HT1080 (cell line): ENCODE measurements at regions not wholly inside any gene's neighbourhood (a gene's known extent, or its start where the extent isn't known, plus 50 kb on each side); places are given as distances from the start of the nearest gene placed in this dataset.
"Not testable (repeated sequence)": the region's sequence is repeated elsewhere in the genome, so short reads cannot be mapped to it uniquely, and the experiment has no call there.

Experiments used
- DNase-seq: peaks from one replicate; pipeline ENCODE4 v3.0.0-alpha.2; 2015; ENCODE audit warnings: low read depth

DNA sequence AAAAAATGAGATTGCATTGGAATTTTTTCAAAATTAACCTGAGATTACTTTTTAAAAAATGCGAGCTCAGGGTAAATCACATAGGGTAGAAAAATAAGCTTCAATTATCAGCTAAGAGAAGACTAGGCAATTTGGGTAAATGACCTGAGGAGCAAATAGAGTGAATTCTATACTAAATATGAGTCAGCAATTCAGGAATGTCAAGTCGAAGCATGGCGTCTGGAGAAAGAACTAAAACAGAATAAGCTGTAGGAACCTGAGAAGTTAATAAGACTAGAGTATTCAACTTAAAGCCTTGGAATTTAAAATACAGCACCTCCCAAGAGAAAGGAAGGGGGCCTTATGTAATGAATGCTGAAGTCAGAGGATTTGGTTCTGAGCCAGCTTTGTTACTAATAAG lies 487.0 kb downstream of the SUCLG1 start:
- no peak for DNase-seq

DNA sequence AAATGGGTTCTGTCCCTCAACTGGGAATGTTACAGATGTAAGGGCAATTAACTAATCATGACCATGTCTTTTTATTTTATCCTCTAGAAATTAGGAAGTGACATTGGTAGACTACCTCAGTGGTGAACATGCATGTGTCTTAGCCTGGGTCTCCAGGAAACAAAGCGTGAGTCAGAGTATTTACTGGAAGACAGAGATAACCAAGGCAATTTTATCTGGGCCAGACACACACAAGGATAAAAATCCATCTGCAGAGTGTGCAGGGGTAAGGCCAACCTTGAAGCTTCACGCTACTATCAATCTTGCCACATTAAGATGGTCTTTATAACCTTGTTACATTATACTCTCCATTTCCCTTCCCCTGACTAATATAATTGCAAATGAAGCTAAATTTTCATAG lies 487.5 kb downstream of the SUCLG1 start:
- DNase-seq = peak; percentile 31

DNA sequence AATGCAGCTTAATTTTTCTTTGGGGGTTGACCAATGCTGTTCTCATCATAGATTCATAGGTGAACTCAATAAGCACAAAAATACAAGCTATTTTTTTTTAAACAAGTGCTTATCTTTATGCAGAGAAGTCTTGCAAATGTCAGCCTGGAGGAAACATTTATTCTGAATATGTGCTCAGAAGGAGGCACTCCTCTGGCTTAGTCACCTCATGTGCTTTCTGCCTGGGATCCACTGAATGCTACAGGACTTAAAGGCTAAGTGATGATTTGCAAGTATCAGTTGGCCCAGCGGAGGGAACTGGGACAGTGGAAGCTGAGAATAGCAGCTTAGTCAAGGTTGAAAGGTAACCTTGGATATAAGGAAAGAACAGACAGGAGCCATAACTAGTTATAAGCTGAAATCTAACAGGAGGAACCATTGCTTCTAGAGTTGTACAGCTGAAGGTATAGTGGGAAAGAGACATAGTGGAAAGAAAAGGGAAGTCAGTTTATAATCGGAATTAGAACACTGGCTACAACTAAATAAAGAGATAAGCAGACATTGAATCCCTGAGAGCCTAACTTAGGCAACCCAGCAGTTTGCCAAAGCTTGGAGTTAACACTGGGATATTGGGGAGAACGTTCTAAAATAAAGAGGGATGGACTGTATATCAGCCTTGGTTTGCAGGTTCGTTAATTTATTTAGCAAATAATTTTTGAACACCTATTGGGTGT lies 488.7 kb downstream of the SUCLG1 start:
- no peak for DNase-seq

DNA sequence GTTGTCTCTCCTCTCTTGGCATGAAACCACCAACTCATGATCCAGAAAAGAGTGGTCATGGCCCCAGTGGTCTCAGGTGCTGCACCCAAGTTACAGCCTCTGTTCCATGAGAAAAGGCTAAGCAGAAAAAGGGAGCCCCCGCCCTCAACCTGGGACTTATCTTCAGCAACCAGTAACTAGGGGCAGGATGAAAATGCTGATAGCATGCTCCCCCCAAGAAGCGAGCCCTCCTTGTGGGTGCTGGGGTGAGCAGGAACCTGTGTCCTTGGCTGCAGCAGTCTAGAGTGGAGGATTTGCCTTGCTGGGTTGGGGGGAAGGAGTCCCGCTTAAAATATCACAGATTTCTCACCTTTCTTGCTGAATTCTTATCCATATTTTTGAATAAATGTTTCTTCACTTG lies 490.0 kb downstream of the SUCLG1 start:
- DNase-seq = no peak

DNA sequence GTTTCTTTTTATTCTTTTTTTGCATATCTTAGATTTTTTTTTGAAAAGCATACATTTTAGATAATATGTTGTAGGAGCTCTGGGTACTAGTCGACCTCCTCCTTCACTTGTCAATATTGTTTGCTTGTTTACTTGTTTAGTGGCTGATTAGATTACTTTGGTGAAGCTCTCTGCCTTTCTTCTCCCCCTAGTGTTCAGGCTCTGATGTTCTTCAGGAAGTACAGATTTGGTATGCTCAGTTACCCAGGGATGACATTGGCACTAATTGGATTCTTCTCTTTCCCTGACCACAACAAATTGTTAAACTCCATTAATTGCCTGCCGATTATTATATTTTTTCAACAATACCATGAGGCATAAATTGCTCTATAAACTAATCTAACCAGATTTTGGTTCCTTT lies 491.2 kb downstream of the SUCLG1 start:
- DNase-seq = no peak

DNA sequence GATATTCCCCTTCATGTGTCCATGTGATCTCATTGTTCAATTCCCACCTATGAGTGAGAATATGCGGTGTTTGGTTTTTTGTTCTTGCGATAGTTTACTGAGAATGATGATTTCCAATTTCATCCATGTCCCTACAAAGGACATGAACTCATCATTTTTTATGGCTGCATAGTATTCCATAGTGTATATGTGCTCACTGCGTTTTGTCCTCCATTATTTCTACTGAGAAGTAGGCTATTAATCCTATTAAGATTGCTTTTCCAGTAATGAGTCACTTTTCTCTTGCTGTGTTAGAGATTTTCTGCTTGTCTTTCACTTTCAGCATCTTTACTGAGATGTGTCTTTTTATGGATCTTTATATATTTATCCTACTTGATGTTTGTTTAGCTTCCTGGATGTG lies 492.1 kb downstream of the SUCLG1 start:
- not testable (repeated sequence) for DNase-seq

DNA sequence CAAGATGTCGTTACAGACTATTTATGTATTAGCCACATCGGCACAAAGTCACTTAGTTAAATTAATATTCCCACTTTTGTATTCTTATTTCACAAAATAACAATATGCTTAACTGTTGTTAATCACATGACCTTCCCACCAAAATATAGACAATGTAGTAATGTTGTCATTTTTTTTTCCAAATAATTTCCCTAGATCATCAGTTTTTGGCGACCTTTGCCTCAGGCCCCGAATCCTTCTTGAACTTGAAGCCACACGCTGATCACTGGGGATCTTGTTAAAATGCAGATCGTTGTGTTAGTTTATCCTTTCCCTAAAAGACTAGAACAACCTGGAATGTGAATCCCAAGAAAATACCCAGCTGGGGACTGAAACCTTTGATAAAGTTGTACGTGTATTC lies 497.6 kb downstream of the SUCLG1 start:
- no peak for DNase-seq

DNA sequence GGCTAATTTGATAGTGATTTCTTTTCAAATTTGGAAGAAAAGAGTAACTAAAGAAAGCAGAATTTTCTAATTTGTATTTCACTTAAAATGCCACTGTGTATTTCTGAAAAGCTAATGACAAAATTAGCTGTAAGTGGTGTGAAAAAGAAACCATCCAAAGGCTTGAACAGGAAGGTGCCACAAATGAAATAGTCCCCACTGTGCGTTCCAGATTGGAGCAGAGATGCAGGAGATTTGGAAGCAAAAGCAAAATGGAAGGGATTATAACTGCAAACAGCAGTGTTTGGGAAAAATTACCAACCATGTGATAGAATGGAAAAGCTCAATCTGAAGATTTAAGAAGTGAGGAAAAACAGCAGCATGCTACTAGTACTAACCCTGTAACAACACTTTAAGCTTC lies 498.7 kb downstream of the SUCLG1 start:
- no peak for DNase-seq

DNA sequence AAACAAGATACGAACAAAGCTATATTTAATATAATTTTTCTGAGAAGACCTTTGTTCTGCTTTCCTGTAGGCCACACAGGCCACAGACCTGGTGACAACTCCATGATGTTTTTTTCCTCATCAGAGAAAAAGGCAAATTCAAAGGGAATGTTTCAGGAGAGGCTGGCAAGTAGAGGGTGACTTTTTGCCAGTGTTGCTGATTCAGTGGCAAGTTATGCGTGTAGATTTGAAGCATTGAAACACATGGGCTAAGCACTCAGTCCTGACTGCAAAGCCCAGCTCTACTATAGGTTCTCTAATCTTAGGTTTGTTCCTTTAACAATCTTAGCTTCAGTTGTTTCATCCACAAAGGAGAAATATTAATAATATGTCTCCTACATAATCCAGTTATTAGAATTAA lies 499.8 kb downstream of the SUCLG1 start:
- DNase-seq = peak; percentile 11

DNA sequence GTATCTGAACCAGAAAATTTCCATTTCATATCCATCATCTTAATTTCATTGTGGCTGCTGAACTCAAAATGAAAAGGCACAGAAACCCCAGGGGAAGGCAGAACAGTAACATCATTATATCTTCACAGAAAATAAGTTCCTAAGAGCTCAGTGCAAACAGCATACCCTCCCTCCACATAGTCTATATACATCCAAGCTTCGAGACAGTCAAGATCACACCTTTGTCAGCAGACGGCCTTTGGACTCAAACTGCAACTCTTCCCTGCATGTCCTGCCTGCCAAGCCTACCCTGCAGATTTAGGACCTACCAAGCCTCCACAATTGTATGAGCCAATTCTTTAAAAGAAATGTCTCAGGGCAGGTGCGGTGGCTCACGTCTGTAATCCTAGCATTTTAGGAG lies 502.1 kb downstream of the SUCLG1 start:
- DNase-seq = no peak

DNA sequence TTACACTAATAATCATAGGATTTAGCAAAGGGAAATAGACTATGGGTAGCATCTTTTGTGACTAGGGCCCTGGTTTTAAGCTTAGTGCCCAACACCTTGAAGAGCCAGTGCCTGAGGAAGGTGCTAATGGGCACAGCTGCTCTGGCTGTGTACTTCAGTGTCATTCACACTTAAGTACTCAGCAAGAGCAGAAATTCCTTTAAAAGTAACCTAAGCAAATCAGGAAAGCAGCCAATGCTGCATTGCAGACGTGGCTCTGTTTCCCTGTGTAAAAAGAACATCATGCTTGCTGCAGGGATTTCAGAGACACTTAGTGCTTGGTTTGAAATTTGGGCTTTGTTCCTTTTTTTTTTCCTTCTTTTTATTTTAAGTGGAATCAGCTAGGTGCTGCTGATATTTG lies 505.4 kb downstream of the SUCLG1 start:
- DNase-seq = no peak

DNA sequence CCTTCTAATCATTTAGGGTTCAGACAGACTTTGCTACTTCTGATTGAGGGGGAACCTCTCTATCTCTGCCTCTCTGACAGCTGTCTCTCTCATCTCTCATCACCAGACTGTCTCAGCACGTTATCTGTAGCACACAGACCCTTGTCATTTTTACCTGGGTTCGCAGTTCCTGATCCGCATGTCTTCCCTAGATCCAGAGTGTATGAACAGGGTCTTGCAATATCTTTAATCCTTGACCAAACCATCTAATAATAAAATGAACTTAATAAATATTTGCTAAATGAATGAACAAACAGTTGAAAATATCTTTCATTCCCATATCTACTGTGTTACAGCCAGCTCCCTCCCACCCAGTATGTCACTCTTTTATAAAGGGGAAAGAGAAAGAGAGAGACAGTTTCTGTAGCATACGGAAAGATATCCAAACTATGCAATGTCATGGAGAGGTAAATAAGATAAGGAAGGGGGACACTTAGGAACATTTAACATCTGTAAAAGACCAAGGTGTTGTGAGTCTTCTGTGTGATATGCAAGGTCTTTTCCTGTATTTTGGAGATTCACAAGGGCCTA lies 507.6 kb downstream of the SUCLG1 start:
- DNase-seq = no peak

DNA sequence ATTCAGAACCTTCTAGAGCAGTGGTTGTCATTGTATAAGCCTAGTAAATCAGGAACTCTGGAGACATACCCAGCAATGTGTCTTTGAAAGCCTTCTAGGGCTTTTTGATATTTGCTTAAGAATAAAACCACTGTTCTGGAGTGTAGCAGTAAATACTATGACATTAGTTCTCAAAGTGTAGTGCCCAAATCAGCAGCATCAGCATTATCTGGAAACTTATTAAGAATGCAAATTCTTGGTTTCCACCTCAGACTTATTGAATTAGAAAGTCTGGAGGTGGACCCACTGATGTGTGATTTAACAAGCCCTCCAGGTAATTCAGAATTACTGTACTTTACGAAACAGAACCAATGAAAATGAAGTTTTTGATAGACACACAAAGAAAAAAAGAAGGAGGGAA lies 509.7 kb downstream of the SUCLG1 start:
- DNase-seq = no peak

DNA sequence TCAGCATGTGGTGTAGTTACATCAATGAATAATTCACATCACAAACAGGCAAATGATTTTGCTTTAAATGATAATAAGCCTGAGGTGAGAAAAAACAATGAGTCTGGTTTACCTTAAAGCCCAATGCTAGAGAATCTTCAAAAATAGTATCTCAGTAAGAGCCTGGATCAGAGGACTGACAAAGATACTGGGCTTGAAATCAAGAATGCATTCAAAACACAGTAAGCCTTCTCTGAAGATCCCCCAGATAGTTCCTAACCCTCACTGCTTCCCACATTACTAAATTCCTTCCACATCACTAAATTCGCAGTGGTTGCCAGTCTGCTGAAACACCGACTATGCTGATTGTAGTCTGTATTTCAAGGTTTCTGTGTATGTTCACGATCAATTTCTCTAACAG lies 514.9 kb downstream of the SUCLG1 start:
- no peak for DNase-seq

DNA sequence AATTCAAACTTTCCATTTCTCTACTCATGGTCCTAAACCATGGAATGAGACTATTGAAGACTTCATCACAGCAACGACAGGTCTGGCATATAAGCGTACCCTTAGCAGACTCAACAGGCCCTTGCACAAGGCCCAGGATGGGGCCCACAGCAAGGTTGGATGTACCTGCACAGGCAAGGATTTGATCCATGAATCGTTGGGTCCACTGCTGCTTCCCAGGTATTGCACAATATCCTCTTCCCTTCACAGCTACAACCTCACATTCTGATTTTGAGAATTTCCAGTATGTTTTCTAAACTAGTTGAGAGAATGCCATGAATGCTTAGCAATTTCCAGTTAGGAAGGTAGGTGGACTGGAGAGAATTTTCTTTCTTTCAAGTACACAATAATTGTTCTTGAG lies 515.8 kb downstream of the SUCLG1 start:
- DNase-seq = no peak

DNA sequence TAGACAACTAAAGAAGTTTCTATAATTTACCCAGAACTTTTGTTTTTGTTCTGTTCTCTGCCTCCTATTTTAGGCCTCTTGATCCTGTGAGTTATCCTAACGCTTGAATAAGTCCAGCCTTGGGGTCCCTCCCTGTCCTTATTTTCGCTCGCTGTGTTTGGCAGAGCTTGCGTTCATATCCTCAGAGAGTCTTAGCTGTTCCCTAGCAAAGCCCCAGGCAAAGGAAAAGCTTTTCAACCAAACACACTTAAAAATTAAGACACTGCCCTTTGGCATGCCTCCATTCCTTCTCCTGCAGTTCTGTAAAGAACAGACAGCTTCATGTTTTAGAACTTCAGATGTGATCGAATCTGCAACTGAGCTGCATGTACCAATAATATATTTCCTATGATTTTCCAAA lies 517.2 kb downstream of the SUCLG1 start:
- no peak for DNase-seq

DNA sequence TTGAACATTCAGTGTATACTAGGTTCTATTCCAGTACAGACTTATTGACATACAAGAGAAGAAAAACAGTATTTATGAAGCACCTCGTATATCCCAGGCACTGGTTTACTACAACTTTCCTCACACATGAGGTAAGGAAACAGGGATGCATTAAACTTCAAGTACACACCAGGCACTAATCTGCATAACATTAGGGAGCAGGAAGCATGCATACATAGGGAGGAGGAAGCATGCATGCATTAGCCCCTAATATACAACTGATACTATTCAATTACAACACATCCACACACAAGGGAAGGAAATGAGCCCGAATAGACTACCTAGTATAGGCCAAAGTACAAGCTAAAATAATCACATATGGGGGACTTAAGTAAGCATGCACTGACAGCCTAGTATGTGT lies 525.3 kb downstream of the SUCLG1 start:
- no peak for DNase-seq

DNA sequence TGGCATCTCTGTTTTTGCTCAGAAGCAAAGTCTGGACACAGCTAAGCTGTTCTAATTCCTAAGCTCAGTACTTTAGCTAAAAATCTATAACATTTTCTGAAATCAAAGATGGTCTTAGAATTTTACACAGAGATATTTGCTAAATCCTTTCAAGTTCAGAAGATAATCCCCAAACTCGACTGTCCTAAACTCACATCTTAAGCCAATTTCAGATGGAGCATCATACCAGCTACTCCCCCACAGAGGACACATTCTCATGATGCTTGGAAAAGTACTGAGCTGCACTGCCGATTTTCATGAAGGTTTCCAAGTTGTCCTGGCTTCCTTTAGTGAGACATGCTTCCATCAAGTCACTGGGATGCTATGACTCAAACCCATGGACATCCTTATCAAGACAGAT lies 535.5 kb downstream of the SUCLG1 start:
- no peak for DNase-seq

DNA sequence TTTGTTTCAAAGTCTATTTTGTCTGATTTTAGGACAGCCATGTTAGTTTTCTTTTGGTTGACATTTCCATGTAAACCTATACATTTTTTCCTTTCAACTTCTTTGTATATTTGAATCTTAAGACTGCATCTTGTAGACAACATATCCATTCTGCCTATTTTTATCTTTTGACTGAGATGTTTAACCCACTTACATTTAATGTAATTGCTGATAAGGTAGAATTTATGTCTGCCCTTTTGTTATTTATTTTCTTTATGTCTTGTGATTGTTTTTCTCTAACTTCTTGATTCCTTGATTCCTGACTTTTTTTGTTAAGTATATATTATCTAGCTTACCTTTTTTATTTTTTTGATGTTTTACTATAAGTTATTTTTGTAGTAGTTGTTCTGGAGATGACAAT lies 542.5 kb downstream of the SUCLG1 start:
- no peak for DNase-seq

DNA sequence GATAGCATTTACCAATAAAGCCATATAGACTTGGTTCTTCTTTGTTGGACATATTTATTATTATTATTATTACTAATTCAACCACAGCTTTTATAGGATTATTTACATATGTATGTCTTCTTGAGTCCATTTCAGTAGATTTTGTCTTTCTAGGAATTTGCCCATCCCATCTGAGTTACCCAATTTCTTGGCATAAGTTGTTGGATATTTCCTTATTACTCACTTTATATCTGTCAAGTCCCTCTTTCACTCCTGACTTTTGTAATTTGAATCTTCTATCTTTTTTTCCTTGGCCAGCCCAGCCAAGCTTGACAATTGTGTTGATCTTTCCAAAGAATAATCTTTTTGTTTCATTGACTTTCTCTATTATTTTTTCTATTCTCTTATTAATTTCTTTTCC lies 543.7 kb downstream of the SUCLG1 start:
- DNase-seq = no peak

DNA sequence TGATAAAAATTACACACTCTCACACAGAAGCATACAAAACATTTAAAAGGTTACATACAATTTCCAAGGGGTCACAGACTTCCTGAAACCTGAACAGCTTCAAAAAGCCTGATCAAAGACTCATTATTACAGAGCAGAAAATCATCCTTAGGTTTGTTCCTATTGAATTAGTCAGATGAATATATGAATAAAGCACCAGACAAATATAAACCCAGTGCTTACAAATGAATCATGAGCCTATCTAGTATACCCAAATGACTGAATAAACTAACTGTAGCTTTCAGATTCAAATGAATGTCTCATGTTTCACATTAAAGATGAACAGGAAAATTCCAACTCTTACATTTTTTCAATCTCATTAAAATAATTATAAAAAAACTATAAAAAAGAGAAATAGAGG lies 550.3 kb downstream of the SUCLG1 start:
- DNase-seq = no peak

DNA sequence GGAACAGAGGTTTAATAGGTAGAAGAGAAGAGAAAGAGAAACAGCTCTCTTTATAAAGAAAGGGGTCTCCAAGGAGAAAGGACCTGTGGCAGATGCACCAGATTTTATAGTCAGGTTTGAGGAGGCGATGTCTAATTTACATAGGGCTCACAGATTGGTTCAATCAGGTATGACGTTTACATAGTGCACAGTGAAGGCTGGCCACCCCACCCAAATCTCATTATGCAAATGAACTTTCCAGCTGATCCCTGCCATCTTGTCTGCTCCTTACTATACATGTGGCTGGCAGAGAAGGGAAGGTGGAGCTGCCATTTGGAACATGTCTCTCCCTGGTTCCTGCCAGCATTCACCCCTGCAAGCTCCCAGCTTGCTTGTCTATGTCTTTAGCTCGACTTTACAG lies 557.8 kb downstream of the SUCLG1 start:
- no peak for DNase-seq

DNA sequence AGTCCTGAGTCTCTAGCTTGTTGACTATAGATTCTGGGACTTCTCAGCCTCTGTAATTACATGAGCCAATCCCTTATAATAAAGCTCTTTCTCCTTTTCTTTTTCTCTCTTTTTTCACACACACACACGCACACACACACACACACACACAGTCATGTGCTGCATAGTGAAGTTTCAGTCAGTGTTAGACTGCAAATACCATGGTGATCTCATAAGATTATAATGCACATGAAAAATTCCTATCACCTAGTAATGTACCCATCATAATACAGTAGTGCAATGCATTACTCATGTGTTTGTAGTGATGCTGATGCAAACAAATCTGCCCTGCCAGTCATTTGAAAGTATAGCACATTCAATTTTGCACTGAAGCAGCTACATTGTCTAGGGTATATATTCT lies 558.2 kb downstream of the SUCLG1 start:
- peak; percentile 24 for DNase-seq

DNA sequence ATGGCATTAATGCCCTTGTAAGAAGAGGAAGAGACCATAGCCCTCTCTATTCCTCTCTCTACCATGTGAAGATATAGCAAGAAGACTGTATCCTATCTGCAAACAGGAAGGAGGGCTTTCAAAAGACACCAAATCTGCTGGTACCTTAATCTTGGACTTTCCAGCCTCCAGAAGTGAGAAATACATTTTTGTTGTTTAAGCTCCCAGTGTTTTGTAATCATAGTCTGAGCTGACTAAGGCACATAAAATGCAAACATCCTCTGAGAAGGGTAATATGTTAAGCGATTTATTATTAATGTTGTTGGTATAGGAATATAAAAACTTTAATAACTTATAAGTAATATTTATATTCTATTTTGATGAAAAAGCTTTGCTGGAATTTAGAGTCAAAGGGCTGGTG lies 559.8 kb downstream of the SUCLG1 start:
- no peak for DNase-seq
